SK-N-SH (cell line): ENCODE measurements at regions not wholly inside any gene's neighbourhood (a gene's known extent, or its start where the extent isn't known, plus 50 kb on each side); places are given as distances from the start of the nearest gene placed in this dataset.

ENCODE experiments used
- CHD2 ChIP-seq: fragments of 150-350 bp; IDR thresholded peaks from 2 replicates; pipeline ENCODE4 v1.6.1; 2018; ENCODE audit warnings: low read length; ENCODE audit not compliant: partially characterized antibody
- CTCF ChIP-seq: fragments of 200-600 bp; sonication (generic); IDR thresholded peaks from 2 replicates; pipeline ENCODE4 v1.6.1; 2017; ENCODE audit warnings: antibody characterized with exemption, mild to moderate bottlenecking, moderate library complexity
- EP300 ChIP-seq, 2 experiments: IDR thresholded peaks; 2 replicates each; pipeline versions ENCODE4 v1.4.0 to v1.6.1; 2012; ENCODE audit warnings: borderline replicate concordance in 1 of 2, low read depth in 1 of 2, low read length in 1 of 2
- EZH2phosphoT487 ChIP-seq: fragments of 200-600 bp; sonication (generic); IDR thresholded peaks from 2 replicates; pipeline ENCODE4 v1.6.1; 2017; ENCODE audit warnings: low read depth, mixed run types, mild to moderate bottlenecking, antibody characterized with exemption, moderate library complexity, borderline replicate concordance
- FOXJ3 ChIP-seq: sonication (generic); formaldehyde crosslinking; IDR thresholded peaks from 2 replicates; pipeline ENCODE4 v1.5.1; 2020; ENCODE audit warnings: mild to moderate bottlenecking, missing genetic modification reagents
- MAX ChIP-seq: IDR thresholded peaks from 2 replicates; pipeline ENCODE4 v1.4.0; 2012; ENCODE audit warnings: low read depth
- MXI1 ChIP-seq: IDR thresholded peaks from 2 replicates; pipeline ENCODE4 v1.6.1; 2012; ENCODE audit warnings: mild to moderate bottlenecking, low read depth, low read length, improper control_type of control experiment
- PBX3 ChIP-seq: IDR thresholded peaks from 2 replicates; pipeline ENCODE4; 2012
- RCOR1 ChIP-seq: fragments of 150-350 bp; IDR thresholded peaks from 2 replicates; pipeline ENCODE4 v1.6.1; 2017; ENCODE audit warnings: antibody characterized with exemption, low read length
- REST ChIP-seq: IDR thresholded peaks from 2 replicates; pipeline ENCODE4 v1.6.1; 2012; ENCODE audit warnings: mild to moderate bottlenecking, low read depth, low read length, moderate library complexity
- RFX5 ChIP-seq: IDR thresholded peaks from 2 replicates; pipeline ENCODE4 v1.6.1; 2012; ENCODE audit warnings: mild to moderate bottlenecking, improper control_type of control experiment, low read length
- USF1 ChIP-seq: IDR thresholded peaks from 2 replicates; pipeline ENCODE4 v1.4.0; 2012; ENCODE audit warnings: low read depth, borderline replicate concordance
- YY1 ChIP-seq: IDR thresholded peaks from 2 replicates; pipeline ENCODE4 v1.4.0; 2012; ENCODE audit warnings: low read depth, mild to moderate bottlenecking
- ZBTB33 ChIP-seq: IDR thresholded peaks from 2 replicates; pipeline ENCODE4 v1.4.0; 2012; ENCODE audit warnings: low read depth, borderline replicate concordance

GRCh38 chr5:154647761-154648145, 107.4 kb upstream of the LARP1 start:
- TF ChIP-seq REST (no peak), RFX5 (no peak), FOXJ3 (CRISPR knock-in tag) (no peak), EZH2phosphoT487 (no peak), PBX3 (no peak), CTCF (no peak), RCOR1 (no peak), CHD2 (no peak), MXI1 (no peak), EP300 (IDR thresholded peaks at IDR 0.05; ENCODE audit: borderline replicate concordance in 1 of 2, low read depth in 1 of 2, low read length in 1 of 2) (no peak), YY1 (no peak), ZBTB33 (no peak), USF1 (no peak), MAX (no peak)
